ENCODE measurements at regions not wholly inside any gene's neighbourhood (a gene's known extent, or its start where the extent isn't known, plus 50 kb on each side); places are given as distances from the start of the nearest gene placed in this dataset.
"Not testable (repeated sequence)": the region's sequence is repeated elsewhere in the genome, so short reads cannot be mapped to it uniquely, and the experiment has no call there.

DNA sequence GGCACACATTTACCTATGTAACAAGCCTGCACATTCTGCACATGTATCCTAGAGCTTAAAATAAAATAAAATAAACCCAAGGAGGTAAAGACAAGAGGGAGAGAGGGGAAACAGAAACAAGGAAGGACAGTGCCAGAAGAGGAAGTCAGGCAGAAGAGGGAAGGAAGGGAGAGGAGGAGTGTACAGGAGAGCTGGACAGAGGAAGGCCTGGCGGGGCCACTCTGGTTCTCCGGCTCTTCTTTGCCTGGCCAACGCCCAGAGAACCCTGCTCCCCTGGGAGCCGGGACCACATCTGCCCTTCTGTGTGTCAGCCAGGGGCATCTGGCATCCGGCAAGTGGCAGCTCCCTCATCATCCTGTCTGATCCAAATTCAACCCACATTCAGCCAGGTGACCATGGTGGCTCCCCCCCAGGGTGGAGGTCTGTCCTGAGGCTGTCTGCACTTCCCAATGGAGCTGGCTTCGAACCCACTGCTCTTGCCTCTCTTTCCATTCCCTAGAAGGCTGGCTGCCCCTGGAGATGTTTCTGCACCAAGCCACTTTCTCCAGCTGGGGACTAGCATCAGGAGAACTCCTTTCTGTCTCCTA, 55.5 kb upstream of the RABL2A start:
- intact Hi-C loops (cut with micrococcal nuclease); POLR2A ChIA-PET; CTCF ChIA-PET; H4K20me1 ChIP-seq (ENCODE audit: insufficient read depth); H3K27me3 ChIP-seq (ENCODE audit: insufficient read depth, low read length); H3K79me2 ChIP-seq (ENCODE audit: insufficient read depth, low read length); H3K9me2 ChIP-seq (ENCODE audit: insufficient read depth); H3K9me3 ChIP-seq (ENCODE audit: control insufficient read depth in 1 of 2, insufficient read depth in 1 of 2, low read depth in 1 of 2, low read length in 2 of 2); H3K36me3 ChIP-seq (ENCODE audit: control insufficient read depth in 1 of 2, insufficient read depth in 2 of 2, low read length in 2 of 2); DNase-seq (ENCODE audit: low read depth, low spot score); RAD21 ChIA-PET (ENCODE audit: low non-redundant PET in 1 of 2, low total read pairs in 2 of 2, uncharacterized antibody in 2 of 2, unreplicated experiment in 2 of 2); H3K27ac ChIP-seq (ENCODE audit: low read depth, low read length); H3K4me2 ChIP-seq (ENCODE audit: low read length); BruUV-seq (replicated peaks); ATAC-seq; H2AFZ ChIP-seq (ENCODE audit: low read depth, low read length, poor library complexity, severe bottlenecking); H3K4me3 ChIP-seq (replicated peaks in 1 of 2; ENCODE audit: low read depth in 1 of 2, low read length in 2 of 2); H3K4me1 ChIP-seq (ENCODE audit: control insufficient read depth in 1 of 2, insufficient read depth in 2 of 2, low read length in 2 of 2); H3K9ac ChIP-seq (ENCODE audit: low read length): not testable (repeated sequence)

DNA sequence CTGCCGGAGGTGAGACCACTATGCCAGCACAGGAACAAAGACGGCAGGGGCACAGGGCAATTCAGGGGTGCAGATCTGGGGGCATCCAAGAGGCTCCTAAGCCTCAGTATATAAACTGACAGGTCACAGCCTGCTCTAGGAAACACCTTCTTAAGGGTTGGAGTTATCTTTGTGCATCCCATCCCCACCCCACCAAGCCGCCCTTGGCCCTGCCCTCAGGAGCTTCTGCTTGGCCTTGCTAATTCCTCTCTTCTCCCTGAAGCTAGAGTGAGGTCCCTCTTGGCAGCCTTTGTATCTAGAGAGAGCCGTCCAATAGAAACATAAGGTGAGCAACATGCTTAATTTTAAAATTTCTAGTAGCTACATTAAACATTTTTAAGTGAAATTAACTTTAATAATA, 51.3 kb upstream of the RABL2A start:
- H2AFZ ChIP-seq (ENCODE audit: low read depth, low read length, poor library complexity, severe bottlenecking); CTCF ChIA-PET: not testable (repeated sequence)

DNA sequence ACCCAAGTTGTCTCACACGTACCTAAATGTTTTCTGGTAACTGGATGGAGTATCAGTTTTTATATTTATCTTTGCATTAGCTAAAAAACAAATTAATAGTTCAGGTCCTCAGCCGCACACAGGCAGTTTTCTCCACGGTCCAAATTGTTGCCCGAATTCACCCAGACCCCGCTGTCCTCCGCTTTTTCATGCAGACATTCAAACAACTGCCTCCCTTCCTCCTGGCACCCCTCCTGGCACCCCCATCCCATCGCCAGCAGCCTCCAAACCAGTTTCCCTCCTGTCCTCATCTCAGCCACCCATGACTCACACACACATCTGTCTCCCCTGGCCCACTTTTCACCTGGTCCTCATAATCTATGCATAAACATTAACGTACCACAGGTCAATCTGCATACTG, 50.7 kb upstream of the RABL2A start:
- H3K4me3 ChIP-seq (replicated peaks in 1 of 2; ENCODE audit: low read depth in 1 of 2, low read length in 2 of 2); H2AFZ ChIP-seq (ENCODE audit: low read depth, low read length, poor library complexity, severe bottlenecking); POLR2A ChIA-PET; H3K27me3 ChIP-seq (ENCODE audit: insufficient read depth, low read length); DNase-seq (ENCODE audit: low read depth, low spot score); H3K27ac ChIP-seq (ENCODE audit: low read depth, low read length); ATAC-seq; H3K4me1 ChIP-seq (ENCODE audit: control insufficient read depth in 1 of 2, insufficient read depth in 2 of 2, low read length in 2 of 2); H3K9me3 ChIP-seq (ENCODE audit: control insufficient read depth in 1 of 2, insufficient read depth in 1 of 2, low read depth in 1 of 2, low read length in 2 of 2); CTCF ChIA-PET; H3K9me2 ChIP-seq (ENCODE audit: insufficient read depth); H3K79me2 ChIP-seq (ENCODE audit: insufficient read depth, low read length); H3K9ac ChIP-seq (ENCODE audit: low read length); intact Hi-C loops (cut with micrococcal nuclease); H3K36me3 ChIP-seq (ENCODE audit: control insufficient read depth in 1 of 2, insufficient read depth in 2 of 2, low read length in 2 of 2); H4K20me1 ChIP-seq (ENCODE audit: insufficient read depth); H3K4me2 ChIP-seq (ENCODE audit: low read length); BruUV-seq (replicated peaks); RAD21 ChIA-PET (ENCODE audit: low non-redundant PET in 1 of 2, low total read pairs in 2 of 2, uncharacterized antibody in 2 of 2, unreplicated experiment in 2 of 2): not testable (repeated sequence)

More for the DNA sequence above, 51.3 kb upstream of the RABL2A start:
- H3K9me3 ChIP-seq (ENCODE audit: control insufficient read depth in 1 of 2, insufficient read depth in 1 of 2, low read depth in 1 of 2, low read length in 2 of 2); ATAC-seq; H3K27me3 ChIP-seq (ENCODE audit: insufficient read depth, low read length); H4K20me1 ChIP-seq (ENCODE audit: insufficient read depth); H3K79me2 ChIP-seq (ENCODE audit: insufficient read depth, low read length); RAD21 ChIA-PET (ENCODE audit: low non-redundant PET in 1 of 2, low total read pairs in 2 of 2, uncharacterized antibody in 2 of 2, unreplicated experiment in 2 of 2); H3K9ac ChIP-seq (ENCODE audit: low read length); H3K9me2 ChIP-seq (ENCODE audit: insufficient read depth); intact Hi-C loops (cut with micrococcal nuclease); POLR2A ChIA-PET; H3K4me3 ChIP-seq (replicated peaks in 1 of 2; ENCODE audit: low read depth in 1 of 2, low read length in 2 of 2); H3K36me3 ChIP-seq (ENCODE audit: control insufficient read depth in 1 of 2, insufficient read depth in 2 of 2, low read length in 2 of 2); DNase-seq (ENCODE audit: low read depth, low spot score); H3K27ac ChIP-seq (ENCODE audit: low read depth, low read length); H3K4me1 ChIP-seq (ENCODE audit: control insufficient read depth in 1 of 2, insufficient read depth in 2 of 2, low read length in 2 of 2); H3K4me2 ChIP-seq (ENCODE audit: low read length); BruUV-seq (replicated peaks): not testable (repeated sequence)
